HFFc6 (cell line): ENCODE measurements at regions not wholly inside any gene's neighbourhood (a gene's known extent, or its start where the extent isn't known, plus 50 kb on each side); places are given as distances from the start of the nearest gene placed in this dataset.
A peak's percentile ranks its signal among the peaks of the same experiment; 100 is the strongest.

ENCODE experiments used
- DNase-seq: peaks from one replicate; pipeline ENCODE4 v3.0.0-alpha.2; 2018
- H3K27ac Mint-ChIP-seq: 2 replicates; pipeline ENCODE4 v1.8.0; 2020; ENCODE audit warnings: mild to moderate bottlenecking, mixed read lengths
- H3K27me3 Mint-ChIP-seq: 2 replicates; pipeline ENCODE4 v1.8.0; 2021; ENCODE audit warnings: mild to moderate bottlenecking, moderate library complexity, mixed read lengths; ENCODE audit not compliant: insufficient read depth
- H3K36me3 Mint-ChIP-seq: 2 replicates; pipeline ENCODE4 v1.8.0; 2021; ENCODE audit warnings: low read depth, mixed read lengths
- H3K4me1 Mint-ChIP-seq: 2 replicates; pipeline ENCODE4 v1.8.0; 2020; ENCODE audit warnings: low read depth, mixed read lengths
- H3K4me3 Mint-ChIP-seq: 2 replicates; pipeline ENCODE4 v1.8.0; 2020; ENCODE audit warnings: mild to moderate bottlenecking, moderate library complexity, mixed read lengths
- H3K9me3 Mint-ChIP-seq: 2 replicates; pipeline ENCODE4 v1.8.0; 2020; ENCODE audit warnings: mild to moderate bottlenecking, mixed read lengths
- TF ChIP-seq, protein P1 (sequence below): fragments of 200-600 bp; sonication (generic); IDR thresholded peaks from 2 replicates; pipeline ENCODE4 v1.5.0; 2021; ENCODE audit warnings: antibody characterized with exemption, mild to moderate bottlenecking

DNA sequence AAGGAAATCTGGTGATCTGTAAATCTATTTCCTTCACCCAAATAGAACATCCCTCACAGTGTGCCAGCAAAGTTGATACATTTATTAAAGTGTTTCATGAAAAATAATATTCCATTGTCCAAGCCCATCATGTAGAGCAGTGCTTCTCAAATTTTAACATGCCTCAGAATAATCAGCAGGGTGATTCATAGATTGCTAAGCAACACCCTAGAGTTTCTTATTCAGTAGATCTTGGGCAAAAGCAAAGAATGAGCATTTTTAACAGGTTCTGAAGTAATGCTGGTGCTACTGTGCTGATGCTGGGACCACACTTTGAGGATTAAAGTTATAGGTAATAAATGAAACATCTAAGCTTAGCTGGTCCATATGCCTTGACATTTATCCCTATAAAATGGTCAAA is 210.5 kb downstream of the ZIC4 start:
- DNase-seq = peak; percentile 11
- no peak overlapping the region for H3K4me3 Mint-ChIP-seq
- H3K27ac Mint-ChIP-seq = peak overlapping the region; percentile 53; the same call in 1 of the 2 replicates
- H3K4me1 Mint-ChIP-seq = peaks cover 43% of the 10 kb centered on the region
- no peaks in the 10 kb centered on the region; the same call in 1 of the 2 replicates for H3K27me3 Mint-ChIP-seq
- TF ChIP-seq, protein P1, sequence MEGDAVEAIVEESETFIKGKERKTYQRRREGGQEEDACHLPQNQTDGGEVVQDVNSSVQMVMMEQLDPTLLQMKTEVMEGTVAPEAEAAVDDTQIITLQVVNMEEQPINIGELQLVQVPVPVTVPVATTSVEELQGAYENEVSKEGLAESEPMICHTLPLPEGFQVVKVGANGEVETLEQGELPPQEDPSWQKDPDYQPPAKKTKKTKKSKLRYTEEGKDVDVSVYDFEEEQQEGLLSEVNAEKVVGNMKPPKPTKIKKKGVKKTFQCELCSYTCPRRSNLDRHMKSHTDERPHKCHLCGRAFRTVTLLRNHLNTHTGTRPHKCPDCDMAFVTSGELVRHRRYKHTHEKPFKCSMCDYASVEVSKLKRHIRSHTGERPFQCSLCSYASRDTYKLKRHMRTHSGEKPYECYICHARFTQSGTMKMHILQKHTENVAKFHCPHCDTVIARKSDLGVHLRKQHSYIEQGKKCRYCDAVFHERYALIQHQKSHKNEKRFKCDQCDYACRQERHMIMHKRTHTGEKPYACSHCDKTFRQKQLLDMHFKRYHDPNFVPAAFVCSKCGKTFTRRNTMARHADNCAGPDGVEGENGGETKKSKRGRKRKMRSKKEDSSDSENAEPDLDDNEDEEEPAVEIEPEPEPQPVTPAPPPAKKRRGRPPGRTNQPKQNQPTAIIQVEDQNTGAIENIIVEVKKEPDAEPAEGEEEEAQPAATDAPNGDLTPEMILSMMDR = no peak
- H3K36me3 Mint-ChIP-seq = no peaks in the 10 kb centered on the region
- no peaks in the 10 kb centered on the region for H3K9me3 Mint-ChIP-seq

DNA sequence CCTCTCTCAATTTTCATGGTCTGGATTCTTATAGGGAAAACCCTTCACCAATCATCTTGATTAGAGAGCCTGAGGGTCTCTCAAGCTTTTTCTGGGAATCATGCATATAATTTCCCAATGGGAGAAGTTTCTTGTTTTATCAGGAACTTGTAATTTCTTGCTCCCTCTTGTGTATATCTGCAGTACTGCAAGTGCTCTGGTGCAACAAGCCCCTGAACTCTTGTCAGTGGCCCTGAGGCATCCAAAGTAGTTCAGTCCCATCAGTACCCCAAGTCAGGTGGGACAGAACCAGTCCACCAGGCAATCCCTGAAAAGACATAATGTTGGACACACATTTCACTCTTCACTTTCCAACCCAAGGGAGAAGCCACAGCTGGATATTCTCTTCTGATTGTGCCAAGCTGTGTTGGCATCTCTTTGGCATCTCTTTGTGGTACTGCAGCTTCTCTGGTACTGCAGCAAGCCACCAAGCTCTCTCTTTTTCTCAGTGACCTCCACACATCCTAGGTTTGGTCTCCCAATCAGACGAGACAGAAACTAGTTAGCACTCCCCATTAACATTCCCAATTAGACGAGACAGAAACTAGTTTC is 214.5 kb downstream of the ZIC4 start:
- H3K9me3 Mint-ChIP-seq = no peaks in the 10 kb centered on the region
- TF ChIP-seq, protein P1 = peak; percentile 96
- no peak overlapping the region for H3K4me3 Mint-ChIP-seq
- no peaks in the 10 kb centered on the region for H3K27me3 Mint-ChIP-seq
- peaks cover 41% of the 10 kb centered on the region for H3K4me1 Mint-ChIP-seq
- no peak overlapping the region; the same call in 1 of the 2 replicates for H3K27ac Mint-ChIP-seq
- peak; percentile 71 for DNase-seq
- no peaks in the 10 kb centered on the region for H3K36me3 Mint-ChIP-seq

DNA sequence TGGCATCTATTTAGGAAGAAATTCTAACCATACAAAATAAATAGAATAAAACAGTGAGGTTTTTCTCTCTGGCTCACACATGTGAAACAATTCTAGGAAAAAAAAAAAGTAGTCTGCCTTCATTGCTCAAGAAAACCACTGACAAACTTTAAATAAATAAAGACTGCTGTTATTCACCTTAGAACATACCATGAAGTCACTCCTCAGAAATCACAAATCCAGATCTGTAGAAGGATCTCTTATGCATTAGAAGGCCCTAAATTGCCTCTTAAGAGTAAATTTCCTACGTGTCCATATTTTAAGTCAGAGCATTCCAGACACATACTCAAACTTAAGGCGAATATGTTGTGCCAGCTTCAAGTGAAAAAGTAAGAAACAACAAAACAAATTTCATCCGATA is 217.3 kb downstream of the ZIC4 start:
- H3K27me3 Mint-ChIP-seq = no peaks in the 10 kb centered on the region
- H3K36me3 Mint-ChIP-seq = no peaks in the 10 kb centered on the region
- H3K4me1 Mint-ChIP-seq = peaks cover 20% of the 10 kb centered on the region
- no peak overlapping the region for H3K27ac Mint-ChIP-seq
- H3K4me3 Mint-ChIP-seq = no peak overlapping the region
- DNase-seq = no peak
- no peaks in the 10 kb centered on the region for H3K9me3 Mint-ChIP-seq
- TF ChIP-seq, protein P1 = no peak

DNA sequence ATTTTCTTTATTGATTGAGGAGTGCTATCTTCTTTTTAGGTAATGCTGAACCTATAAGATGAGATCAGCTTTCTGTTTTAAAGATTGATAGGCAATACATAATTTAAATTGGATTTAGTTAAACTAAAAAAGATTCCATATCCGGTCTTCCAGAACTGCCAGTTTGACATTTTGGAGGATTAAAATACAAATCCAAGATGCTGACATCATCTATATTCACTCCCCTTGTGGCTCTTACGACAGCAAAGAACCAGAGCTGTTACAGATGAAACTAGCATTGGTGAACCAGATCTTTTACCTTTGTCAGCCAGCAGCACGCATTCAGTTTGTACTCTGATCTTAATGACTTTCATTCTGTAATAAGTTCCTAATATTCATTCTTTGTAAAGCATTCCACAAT is 218.7 kb downstream of the ZIC4 start:
- Mint-ChIP-seq H3K27ac (no peak overlapping the region), H3K4me3 (no peak overlapping the region), H3K9me3 (no peaks in the 10 kb centered on the region), H3K27me3 (no peaks in the 10 kb centered on the region), H3K4me1 (peaks cover 20% of the 10 kb centered on the region), H3K36me3 (no peaks in the 10 kb centered on the region)
- TF ChIP-seq, protein P1 = no peak
- no peak for DNase-seq

DNA sequence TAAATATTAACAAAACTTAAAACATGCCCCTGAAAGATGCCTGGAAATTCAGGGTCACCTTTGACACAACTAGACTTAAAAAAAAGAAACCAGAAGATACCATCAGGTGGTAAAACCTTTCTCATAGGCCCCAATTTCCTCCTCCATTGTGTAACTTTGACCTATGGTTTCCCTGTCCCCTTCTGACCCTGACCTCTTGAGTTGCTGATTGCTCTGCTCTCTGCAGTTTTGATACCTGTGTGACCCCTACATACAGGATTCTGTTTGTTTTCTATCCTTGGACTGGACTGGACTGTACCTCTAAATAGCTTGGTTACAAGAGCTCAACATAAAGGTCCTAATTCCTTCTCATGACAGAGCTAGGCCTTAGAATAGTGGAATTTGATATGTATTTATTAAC is 220.6 kb downstream of the ZIC4 start:
- Mint-ChIP-seq H3K4me3 (no peak overlapping the region), H3K27me3 (no peaks in the 10 kb centered on the region), H3K36me3 (no peaks in the 10 kb centered on the region), H3K27ac (no peak overlapping the region), H3K4me1 (peaks cover 12% of the 10 kb centered on the region), H3K9me3 (no peaks in the 10 kb centered on the region)
- no peak for DNase-seq
- TF ChIP-seq, protein P1 = no peak

DNA sequence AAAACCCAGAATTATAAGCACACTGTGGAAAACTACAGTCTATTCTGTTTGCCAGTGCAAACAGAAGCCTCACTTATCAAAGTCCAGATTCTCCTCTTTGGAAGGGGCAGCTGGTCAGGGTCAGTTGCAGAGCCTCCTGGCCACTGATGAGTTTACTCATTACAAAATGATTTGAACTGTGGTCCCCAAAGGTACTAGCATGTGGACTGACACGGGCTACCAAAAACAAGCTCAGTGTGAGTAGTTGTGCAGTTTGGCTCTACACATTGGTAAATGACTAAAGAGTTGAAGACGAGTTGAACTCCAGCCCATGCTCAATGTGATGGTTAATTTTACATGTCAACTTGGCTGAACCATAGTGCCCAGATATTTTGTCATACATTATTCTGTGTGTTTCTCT is 221.5 kb downstream of the ZIC4 start:
- H3K9me3 Mint-ChIP-seq = no peaks in the 10 kb centered on the region
- no peak overlapping the region for H3K27ac Mint-ChIP-seq
- peaks cover 12% of the 10 kb centered on the region for H3K4me1 Mint-ChIP-seq
- H3K4me3 Mint-ChIP-seq = no peak overlapping the region
- TF ChIP-seq, protein P1 = no peak
- DNase-seq = no peak
- no peaks in the 10 kb centered on the region for H3K27me3 Mint-ChIP-seq
- no peaks in the 10 kb centered on the region for H3K36me3 Mint-ChIP-seq
